SK-N-SH treated with all-trans-retinoic acid at 6 μM for 48 hours (cell line): ENCODE measurements at regions not wholly inside any gene's neighbourhood (a gene's known extent, or its start where the extent isn't known, plus 50 kb on each side); places are given as distances from the start of the nearest gene placed in this dataset.

Experiments
- ATAC-seq: fragments of 200-7000 bp; cut with Tn5 transposase; 3 replicates; pipeline ENCODE4 v1.9.1; 2020; ENCODE audit warnings: mild to moderate bottlenecking, moderate library complexity
- ARNTL ChIP-seq: fragments of 450-650 bp; formaldehyde crosslinking; IDR thresholded peaks from 2 replicates; pipeline ENCODE4 v1.5.0; 2020; ENCODE audit warnings: low read depth, mild to moderate bottlenecking, moderate library complexity, borderline replicate concordance
- CSDC2 ChIP-seq: fragments of 250-450 bp; sonication (Bioruptor Pico); IDR thresholded peaks from 2 replicates; pipeline ENCODE4 v1.5.0; 2020; ENCODE audit warnings: mild to moderate bottlenecking, moderate library complexity
- ESRRG ChIP-seq: fragments of 250-450 bp; sonication (Bioruptor Pico); IDR thresholded peaks from 2 replicates; pipeline ENCODE4 v1.6.1; 2021; ENCODE audit warnings: mild to moderate bottlenecking
- GLIS3 ChIP-seq: fragments of 250-450 bp; sonication (Bioruptor Pico); IDR thresholded peaks from 2 replicates; pipeline ENCODE4 v1.5.0; 2020; ENCODE audit warnings: mild to moderate bottlenecking, moderate library complexity
- ISL1 ChIP-seq: fragments of 250-450 bp; sonication (Bioruptor Pico); IDR thresholded peaks from 2 replicates; pipeline ENCODE4 v2.1.2; 2022; ENCODE audit warnings: mild to moderate bottlenecking, moderate library complexity
- OSR1 ChIP-seq: fragments of 250-450 bp; sonication (Bioruptor Pico); IDR thresholded peaks from 2 replicates; pipeline ENCODE4 v1.8.0; 2022; ENCODE audit warnings: moderate library complexity, mild to moderate bottlenecking, inconsistent platforms
- PPARA ChIP-seq: fragments of 250-450 bp; sonication (Bioruptor Pico); IDR thresholded peaks from 2 replicates; pipeline ENCODE4 v1.5.0; 2020; ENCODE audit warnings: mild to moderate bottlenecking, borderline replicate concordance
- RARB ChIP-seq: fragments of 250-450 bp; sonication (Bioruptor Pico); IDR thresholded peaks from 2 replicates; pipeline ENCODE4 v1.8.0; 2021; ENCODE audit warnings: mild to moderate bottlenecking, moderate library complexity
- SNAI2 ChIP-seq: fragments of 250-450 bp; sonication (Bioruptor Pico); IDR thresholded peaks from 2 replicates; pipeline ENCODE4 v1.5.0; 2020; ENCODE audit warnings: mild to moderate bottlenecking, moderate library complexity
- TCF4 ChIP-seq: fragments of 250-450 bp; sonication (Bioruptor Pico); IDR thresholded peaks from 2 replicates; pipeline ENCODE4 v1.8.0; 2021; ENCODE audit warnings: mild to moderate bottlenecking, moderate library complexity, borderline replicate concordance
- TOX ChIP-seq: fragments of 250-450 bp; sonication (Bioruptor Pico); IDR thresholded peaks from 2 replicates; pipeline ENCODE4 v1.8.0; 2021; ENCODE audit warnings: mild to moderate bottlenecking, moderate library complexity, borderline replicate concordance
- ZC3H10 ChIP-seq: fragments of 250-450 bp; sonication (Bioruptor Pico); IDR thresholded peaks from 2 replicates; pipeline ENCODE4 v1.5.1; 2021; ENCODE audit warnings: mild to moderate bottlenecking, moderate library complexity
- ZFP3 ChIP-seq: fragments of 250-450 bp; sonication (Bioruptor Pico); IDR thresholded peaks from 2 replicates; pipeline ENCODE4 v1.5.0; 2020; ENCODE audit warnings: mild to moderate bottlenecking, moderate library complexity
- ZFP30 ChIP-seq: fragments of 450-650 bp; formaldehyde crosslinking; IDR thresholded peaks from 2 replicates; pipeline ENCODE4 v1.5.0; 2022; ENCODE audit warnings: mild to moderate bottlenecking, moderate library complexity
- ZNF565 ChIP-seq: fragments of 450-650 bp; formaldehyde crosslinking; conservative IDR thresholded peaks from 2 replicates; pipeline ENCODE4 v1.5.0; 2020; ENCODE audit warnings: low read depth, mild to moderate bottlenecking, moderate library complexity
- ZNF8 ChIP-seq: fragments of 450-650 bp; formaldehyde crosslinking; IDR thresholded peaks from 2 replicates; pipeline ENCODE4 v1.5.0; 2020; ENCODE audit warnings: mild to moderate bottlenecking, moderate library complexity
- TF ChIP-seq, protein P1 (sequence below): fragments of 250-450 bp; sonication (Bioruptor Pico); IDR thresholded peaks from 2 replicates; pipeline ENCODE4 v1.5.1; 2021; ENCODE audit warnings: mild to moderate bottlenecking, moderate library complexity
- TF ChIP-seq, protein P2 (sequence below): fragments of 250-450 bp; sonication (Bioruptor Pico); IDR thresholded peaks from 2 replicates; pipeline ENCODE4 v1.8.0; 2021; ENCODE audit warnings: low read depth, mild to moderate bottlenecking, moderate library complexity, borderline replicate concordance
- TF ChIP-seq, protein P3 (sequence below): fragments of 250-450 bp; sonication (Bioruptor Pico); IDR thresholded peaks from 2 replicates; pipeline ENCODE4 v1.5.0; 2020; ENCODE audit warnings: mild to moderate bottlenecking, moderate library complexity
- TF ChIP-seq, protein P4 (sequence below): fragments of 250-450 bp; sonication (Bioruptor Pico); IDR thresholded peaks from 2 replicates; pipeline ENCODE4 v1.5.1; 2020; ENCODE audit warnings: low read depth, mild to moderate bottlenecking, moderate library complexity
- TF ChIP-seq, protein P5 (sequence below): fragments of 250-450 bp; sonication (Bioruptor Pico); IDR thresholded peaks from 2 replicates; pipeline ENCODE4 v1.8.0; 2020; ENCODE audit warnings: mild to moderate bottlenecking, moderate library complexity, borderline replicate concordance

DNA sequence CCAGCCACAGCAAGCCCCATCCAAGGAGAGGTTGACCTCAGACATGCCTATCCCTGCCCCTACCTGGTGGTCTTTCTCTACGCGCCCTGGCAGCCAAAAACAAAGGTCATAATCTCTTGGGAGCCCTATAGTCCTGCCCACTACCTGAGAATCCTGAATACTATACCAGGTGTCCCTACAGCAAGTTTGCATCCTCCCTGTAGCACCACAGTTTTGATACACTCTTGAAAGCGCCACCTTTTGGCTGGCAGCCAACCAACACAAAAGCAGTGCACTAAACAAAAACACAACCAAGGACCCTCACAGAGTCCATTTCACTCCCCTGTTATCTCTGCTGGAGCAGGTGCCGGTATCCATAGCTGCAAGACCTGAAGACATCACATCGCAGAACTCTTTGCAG is 523.8 kb upstream of the CPEB2 start:
- ATAC-seq, result no peak
- TF ChIP-seq, protein P1, sequence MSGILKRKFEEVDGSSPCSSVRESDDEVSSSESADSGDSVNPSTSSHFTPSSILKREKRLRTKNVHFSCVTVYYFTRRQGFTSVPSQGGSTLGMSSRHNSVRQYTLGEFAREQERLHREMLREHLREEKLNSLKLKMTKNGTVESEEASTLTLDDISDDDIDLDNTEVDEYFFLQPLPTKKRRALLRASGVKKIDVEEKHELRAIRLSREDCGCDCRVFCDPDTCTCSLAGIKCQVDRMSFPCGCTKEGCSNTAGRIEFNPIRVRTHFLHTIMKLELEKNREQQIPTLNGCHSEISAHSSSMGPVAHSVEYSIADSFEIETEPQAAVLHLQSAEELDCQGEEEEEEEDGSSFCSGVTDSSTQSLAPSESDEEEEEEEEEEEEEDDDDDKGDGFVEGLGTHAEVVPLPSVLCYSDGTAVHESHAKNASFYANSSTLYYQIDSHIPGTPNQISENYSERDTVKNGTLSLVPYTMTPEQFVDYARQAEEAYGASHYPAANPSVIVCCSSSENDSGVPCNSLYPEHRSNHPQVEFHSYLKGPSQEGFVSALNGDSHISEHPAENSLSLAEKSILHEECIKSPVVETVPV (CRISPR knock-in tag), result no peak
- TF ChIP-seq, protein P2, sequence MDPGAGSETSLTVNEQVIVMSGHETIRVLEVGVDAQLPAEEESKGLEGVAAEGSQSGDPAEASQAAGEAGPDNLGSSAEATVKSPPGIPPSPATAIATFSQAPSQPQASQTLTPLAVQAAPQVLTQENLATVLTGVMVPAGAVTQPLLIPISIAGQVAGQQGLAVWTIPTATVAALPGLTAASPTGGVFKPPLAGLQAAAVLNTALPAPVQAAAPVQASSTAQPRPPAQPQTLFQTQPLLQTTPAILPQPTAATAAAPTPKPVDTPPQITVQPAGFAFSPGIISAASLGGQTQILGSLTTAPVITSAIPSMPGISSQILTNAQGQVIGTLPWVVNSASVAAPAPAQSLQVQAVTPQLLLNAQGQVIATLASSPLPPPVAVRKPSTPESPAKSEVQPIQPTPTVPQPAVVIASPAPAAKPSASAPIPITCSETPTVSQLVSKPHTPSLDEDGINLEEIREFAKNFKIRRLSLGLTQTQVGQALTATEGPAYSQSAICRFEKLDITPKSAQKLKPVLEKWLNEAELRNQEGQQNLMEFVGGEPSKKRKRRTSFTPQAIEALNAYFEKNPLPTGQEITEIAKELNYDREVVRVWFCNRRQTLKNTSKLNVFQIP (CRISPR knock-in tag), result no peak
- TF ChIP-seq OSR1 (CRISPR knock-in tag) (no peak), ZFP30 (CRISPR knock-in tag) (no peak), ZNF565 (CRISPR knock-in tag) (no peak), RARB (no peak), ESRRG (no peak), ZNF8 (CRISPR knock-in tag) (no peak), PPARA (CRISPR knock-in tag) (no peak), ISL1 (CRISPR knock-in tag) (no peak), SNAI2 (CRISPR knock-in tag) (no peak)
- TF ChIP-seq, protein P3, sequence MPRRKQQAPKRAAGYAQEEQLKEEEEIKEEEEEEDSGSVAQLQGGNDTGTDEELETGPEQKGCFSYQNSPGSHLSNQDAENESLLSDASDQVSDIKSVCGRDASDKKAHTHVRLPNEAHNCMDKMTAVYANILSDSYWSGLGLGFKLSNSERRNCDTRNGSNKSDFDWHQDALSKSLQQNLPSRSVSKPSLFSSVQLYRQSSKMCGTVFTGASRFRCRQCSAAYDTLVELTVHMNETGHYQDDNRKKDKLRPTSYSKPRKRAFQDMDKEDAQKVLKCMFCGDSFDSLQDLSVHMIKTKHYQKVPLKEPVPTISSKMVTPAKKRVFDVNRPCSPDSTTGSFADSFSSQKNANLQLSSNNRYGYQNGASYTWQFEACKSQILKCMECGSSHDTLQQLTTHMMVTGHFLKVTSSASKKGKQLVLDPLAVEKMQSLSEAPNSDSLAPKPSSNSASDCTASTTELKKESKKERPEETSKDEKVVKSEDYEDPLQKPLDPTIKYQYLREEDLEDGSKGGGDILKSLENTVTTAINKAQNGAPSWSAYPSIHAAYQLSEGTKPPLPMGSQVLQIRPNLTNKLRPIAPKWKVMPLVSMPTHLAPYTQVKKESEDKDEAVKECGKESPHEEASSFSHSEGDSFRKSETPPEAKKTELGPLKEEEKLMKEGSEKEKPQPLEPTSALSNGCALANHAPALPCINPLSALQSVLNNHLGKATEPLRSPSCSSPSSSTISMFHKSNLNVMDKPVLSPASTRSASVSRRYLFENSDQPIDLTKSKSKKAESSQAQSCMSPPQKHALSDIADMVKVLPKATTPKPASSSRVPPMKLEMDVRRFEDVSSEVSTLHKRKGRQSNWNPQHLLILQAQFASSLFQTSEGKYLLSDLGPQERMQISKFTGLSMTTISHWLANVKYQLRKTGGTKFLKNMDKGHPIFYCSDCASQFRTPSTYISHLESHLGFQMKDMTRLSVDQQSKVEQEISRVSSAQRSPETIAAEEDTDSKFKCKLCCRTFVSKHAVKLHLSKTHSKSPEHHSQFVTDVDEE, result no peak
- TF ChIP-seq, protein P4, sequence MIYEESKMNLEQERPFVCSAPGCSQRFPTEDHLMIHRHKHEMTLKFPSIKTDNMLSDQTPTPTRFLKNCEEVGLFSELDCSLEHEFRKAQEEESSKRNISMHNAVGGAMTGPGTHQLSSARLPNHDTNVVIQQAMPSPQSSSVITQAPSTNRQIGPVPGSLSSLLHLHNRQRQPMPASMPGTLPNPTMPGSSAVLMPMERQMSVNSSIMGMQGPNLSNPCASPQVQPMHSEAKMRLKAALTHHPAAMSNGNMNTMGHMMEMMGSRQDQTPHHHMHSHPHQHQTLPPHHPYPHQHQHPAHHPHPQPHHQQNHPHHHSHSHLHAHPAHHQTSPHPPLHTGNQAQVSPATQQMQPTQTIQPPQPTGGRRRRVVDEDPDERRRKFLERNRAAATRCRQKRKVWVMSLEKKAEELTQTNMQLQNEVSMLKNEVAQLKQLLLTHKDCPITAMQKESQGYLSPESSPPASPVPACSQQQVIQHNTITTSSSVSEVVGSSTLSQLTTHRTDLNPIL, result no peak
- TF ChIP-seq, protein P5, sequence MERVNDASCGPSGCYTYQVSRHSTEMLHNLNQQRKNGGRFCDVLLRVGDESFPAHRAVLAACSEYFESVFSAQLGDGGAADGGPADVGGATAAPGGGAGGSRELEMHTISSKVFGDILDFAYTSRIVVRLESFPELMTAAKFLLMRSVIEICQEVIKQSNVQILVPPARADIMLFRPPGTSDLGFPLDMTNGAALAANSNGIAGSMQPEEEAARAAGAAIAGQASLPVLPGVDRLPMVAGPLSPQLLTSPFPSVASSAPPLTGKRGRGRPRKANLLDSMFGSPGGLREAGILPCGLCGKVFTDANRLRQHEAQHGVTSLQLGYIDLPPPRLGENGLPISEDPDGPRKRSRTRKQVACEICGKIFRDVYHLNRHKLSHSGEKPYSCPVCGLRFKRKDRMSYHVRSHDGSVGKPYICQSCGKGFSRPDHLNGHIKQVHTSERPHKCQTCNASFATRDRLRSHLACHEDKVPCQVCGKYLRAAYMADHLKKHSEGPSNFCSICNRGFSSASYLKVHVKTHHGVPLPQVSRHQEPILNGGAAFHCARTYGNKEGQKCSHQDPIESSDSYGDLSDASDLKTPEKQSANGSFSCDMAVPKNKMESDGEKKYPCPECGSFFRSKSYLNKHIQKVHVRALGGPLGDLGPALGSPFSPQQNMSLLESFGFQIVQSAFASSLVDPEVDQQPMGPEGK, result no peak

DNA sequence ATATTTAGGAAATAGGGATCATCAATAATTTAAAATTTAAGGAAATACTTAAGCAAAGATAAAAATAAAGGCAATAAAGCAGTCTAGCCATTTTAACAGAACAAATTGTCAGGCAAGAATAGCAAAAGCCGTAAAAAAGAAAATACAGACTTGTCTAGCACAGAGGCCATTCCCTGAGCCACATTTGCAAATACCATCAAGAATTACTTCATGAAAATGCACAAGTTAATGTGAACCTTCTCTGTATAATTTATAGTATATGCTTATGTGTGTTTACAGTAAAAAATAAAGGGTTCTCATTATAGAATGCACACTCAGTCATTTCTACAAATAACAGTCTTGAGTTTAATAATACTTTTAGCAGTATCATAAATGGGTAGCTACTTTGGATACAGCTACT is 505.9 kb upstream of the CPEB2 start:
- TF ChIP-seq, protein P3, result no peak
- TF ChIP-seq ZC3H10 (no peak), OSR1 (CRISPR knock-in tag) (no peak), ARNTL (CRISPR knock-in tag) (no peak), TOX (CRISPR knock-in tag) (no peak), CSDC2 (CRISPR knock-in tag) (no peak), ZFP3 (CRISPR knock-in tag) (no peak)
- no peak for ATAC-seq

DNA sequence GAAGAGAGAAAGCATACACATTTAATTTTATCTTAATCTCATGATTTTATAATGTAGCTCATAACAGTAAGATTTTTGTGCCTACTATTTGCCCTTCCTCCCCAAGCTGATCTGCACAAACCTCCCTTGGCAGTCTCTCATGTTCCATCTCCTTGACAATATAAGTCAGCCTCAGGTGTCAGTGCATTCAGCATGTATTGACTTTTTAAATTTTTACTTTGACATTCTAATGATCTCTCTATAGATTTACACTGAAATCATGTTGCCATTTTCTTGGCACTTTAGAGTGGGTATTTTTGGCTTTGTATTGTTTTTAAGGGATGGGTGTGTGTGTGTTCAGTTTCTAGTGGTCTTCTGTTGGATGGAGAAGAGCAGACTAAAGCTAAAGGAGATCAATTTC is 505.3 kb upstream of the CPEB2 start:
- no peak for ATAC-seq
- no peak for TF ChIP-seq ZFP30 (CRISPR knock-in tag)
- TF ChIP-seq, protein P5, result no peak
- no peak for TF ChIP-seq GLIS3 (CRISPR knock-in tag)
- TF ChIP-seq SNAI2 (CRISPR knock-in tag), result no peak
- TF ChIP-seq, protein P1 (CRISPR knock-in tag), result no peak
- TF ChIP-seq, protein P4, result no peak
- no peak for TF ChIP-seq TCF4
- TF ChIP-seq RARB, result no peak
- no peak for TF ChIP-seq TOX (CRISPR knock-in tag)
- TF ChIP-seq ZNF8 (CRISPR knock-in tag), result no peak
- TF ChIP-seq ARNTL (CRISPR knock-in tag), result no peak
